NCI-H82 treated with DMSO at 0.1 percent for 48 hours (cell line): ENCODE measurements at regions not wholly inside any gene's neighbourhood (a gene's known extent, or its start where the extent isn't known, plus 50 kb on each side); places are given as distances from the start of the nearest gene placed in this dataset.
"Not testable (repeated sequence)": the region's sequence is repeated elsewhere in the genome, so short reads cannot be mapped to it uniquely, and the experiment has no call there.

Source experiments
- DNase-seq: peaks from one replicate; lab custom pipeline; 2025; ENCODE audit not compliant: unreplicated experiment; lab: John Stamatoyannopoulos, UW

GRCh38 chr9:90741036-90741435, 60.6 kb upstream of the SYK start:
- DNase-seq, result no peak

GRCh38 chr9:90737742-90738141, 63.9 kb upstream of the SYK start:
- DNase-seq, result no peak

GRCh38 chr9:90735952-90736351, 65.7 kb upstream of the SYK start:
- DNase-seq, result peak; percentile 36

DNA sequence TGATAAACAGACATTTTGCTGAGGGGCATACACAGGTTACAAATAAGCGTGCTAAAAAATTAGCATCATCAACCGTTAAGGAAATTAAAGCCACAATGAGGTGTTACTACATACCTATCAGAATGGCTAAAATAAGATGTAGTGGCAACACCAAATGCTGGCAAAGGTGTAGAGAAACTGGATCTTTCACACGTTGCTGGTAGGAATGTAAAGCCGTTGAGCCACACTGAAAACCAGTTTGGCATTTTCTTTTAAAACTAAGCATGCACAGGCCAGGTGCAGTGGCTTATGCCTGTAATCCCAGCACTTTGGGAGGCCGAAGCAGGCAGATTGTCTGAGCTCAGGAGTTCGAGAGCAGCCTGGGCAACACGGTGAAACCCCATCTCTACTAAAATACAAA, 67.0 kb upstream of the SYK start:
- no peak for DNase-seq

DNA sequence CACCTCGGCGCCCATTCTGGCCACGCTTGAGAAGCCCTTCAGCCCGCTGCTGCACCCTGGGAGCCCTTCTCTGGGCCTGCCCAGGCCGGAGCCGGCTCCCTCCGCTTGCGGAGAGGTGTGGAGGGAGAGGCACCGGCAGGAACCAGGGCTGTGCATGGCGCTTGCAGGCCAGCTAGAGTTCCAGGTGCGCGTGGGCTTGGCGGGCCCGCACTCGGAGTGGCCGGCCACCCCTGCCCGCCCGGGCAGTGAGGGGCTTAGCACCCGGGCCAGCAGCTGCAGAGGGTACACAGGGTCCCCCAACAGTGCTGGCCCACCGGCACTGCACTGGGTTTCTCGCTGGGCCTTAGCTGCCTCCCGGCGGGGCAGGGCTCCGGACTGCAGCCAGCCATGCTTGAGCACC, 72.3 kb upstream of the SYK start:
- DNase-seq, result no peak

- DNase-seq, result no peak
Observed at GRCh38 chr9:90727488-90727887, 74.1 kb upstream of the SYK start.

DNA sequence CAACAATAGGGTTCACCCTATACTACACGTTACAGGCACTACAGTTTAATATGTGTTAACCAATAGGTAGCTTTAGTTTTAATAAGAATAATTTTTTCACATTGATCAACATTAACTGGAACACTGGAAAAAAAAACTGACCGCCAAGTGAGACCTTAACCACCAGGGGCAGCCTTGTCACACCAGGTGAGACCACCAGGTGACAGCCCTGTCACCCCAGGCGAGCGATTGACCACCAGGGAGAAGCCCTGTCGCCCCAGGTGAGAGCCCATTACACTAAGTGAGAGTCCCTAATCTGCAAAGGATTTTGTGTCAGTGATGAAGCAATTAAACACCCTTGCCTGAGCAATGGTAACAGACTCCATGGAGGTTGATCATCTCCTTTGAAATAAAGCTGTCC, 75.4 kb upstream of the SYK start:
- DNase-seq, result peak; percentile 2

DNA sequence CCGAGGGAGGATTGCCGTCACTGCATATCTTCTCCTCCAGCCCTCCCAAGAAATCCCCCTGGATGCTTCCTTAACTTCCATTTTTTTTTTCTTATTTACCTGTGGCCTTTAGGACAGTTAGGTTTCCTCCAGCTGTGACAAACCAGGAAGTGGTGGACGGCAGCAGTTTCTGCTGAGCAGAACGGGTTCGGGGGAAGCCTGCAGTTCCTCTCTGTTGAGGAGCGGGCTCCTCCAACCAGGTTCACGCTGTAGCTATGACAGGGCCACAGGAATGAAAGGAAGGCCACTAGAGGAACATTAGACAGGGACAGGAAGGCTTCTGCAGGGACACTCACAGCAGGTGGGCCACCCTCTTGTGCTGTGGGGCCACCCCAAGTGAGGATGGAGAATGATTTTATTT, 76.7 kb upstream of the SYK start:
- no peak for DNase-seq

- no peak for DNase-seq
Observed at GRCh38 chr9:90724112-90724511, 77.5 kb upstream of the SYK start.

DNA sequence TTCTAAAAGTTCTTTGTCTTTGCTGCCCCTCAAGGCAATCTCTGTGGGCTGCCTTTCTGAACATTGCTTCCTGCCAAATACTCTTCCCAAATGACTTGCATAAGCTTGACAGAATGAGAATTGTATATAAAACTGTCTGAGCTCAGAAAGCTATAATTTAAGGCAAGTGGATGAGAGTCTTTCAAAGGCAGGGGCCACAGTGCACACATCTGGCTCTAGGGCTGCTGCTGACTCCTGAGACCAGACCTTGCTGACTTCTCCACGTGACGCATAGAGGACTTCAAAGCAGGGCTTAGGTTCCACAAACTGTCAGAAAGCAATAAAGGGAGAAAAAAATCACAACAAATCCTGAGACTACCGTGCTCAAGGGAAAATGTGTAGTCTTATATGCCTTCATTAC, 79.4 kb upstream of the DIRAS2 start:
- DNase-seq, result no peak

GRCh38 chr9:90720621-90721265, 78.1 kb upstream of the DIRAS2 start:
- DNase-seq, result no peak

GRCh38 chr9:90706230-90706629, 63.6 kb upstream of the DIRAS2 start:
- no peak for DNase-seq

DNA sequence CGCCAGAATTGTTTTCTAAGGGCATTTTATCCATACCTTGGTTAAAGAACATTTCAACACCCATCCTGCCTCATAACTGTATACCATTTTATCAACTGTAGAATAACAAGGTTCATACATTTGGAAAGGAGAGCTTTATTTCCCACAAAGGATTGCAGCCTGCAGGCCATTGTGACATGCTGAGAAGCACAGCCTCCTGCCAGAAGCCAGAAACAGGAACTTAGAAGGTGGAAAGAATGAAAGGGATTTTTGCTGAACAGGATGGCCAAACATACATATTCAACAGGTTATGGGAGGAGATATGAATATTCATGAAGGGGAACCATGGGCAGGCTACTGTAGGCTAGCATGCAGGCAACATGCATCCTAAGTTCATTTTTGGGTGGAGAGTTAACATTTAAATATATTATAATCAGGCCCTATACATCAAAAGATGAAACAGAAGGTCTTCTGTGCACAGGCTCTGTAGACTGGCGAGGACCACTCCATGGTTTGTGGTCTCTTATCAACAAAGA, 59.9 kb upstream of the DIRAS2 start:
- no peak for DNase-seq

DNA sequence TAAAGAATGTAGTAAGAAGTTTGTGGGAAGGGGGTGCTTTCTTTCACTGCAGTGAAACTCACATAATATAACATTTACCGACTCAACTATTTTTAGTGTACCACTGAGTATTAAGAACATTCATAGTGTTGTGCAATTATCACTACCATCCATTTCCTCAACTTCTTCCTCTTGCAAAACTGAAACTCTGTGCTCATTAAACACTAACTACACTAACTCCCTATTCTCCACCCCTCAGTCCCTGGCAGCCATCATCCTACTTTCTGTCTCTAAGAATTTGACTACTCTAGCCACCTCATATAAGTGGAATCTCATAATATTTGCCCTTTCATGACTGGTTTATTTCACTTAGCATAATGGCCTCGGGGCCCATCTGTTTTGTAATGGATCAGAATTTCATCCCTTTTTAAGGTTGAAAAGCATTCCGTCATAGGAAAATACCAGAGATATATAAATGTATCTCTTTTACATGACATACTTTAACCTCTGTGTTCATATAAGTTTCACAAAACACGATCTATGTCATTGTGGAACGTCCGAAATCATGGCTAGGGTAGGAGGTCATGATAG, 56.3 kb upstream of the DIRAS2 start:
- no peak for DNase-seq

DNA sequence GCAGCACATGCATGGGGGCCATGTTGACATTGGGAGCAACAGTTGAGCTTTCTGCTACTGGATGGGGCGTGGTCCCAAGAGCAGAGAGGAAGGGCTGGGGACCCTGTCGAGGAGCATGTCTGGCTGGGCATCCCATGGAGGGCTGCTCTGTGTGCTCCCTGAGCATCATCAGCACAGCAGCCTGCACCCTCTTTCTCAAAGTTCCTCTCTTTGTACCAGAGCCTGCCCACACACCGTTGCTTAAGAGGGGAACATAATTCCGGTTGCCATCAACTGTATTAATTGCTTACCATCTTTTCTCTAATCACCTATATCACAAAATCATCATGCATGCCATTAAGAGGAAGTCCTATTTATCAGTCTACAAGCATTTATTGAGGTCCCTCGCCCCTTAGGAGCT, 55.2 kb upstream of the DIRAS2 start:
- no peak for DNase-seq

DNA sequence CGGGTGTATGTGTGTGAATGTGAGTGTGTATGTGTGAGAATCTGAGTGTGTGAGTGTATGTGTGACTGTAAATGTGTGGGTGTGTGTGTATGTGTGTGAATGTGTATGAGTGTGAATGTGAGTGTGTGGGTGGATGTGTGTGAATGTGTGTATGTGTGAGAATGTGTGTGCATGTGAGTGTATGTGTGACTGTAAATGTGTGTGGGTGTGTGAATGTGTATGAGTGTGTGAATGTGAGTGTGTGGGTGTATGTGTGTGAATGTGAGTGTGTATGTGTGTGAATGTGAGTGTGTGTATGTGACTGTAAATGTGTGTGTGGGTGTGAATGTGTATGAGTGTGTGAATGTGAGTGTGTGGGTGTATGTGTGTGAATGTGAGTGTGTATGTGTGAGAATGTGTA, 51.6 kb upstream of the DIRAS2 start:
- DNase-seq, result not testable (repeated sequence)
